ENCODE measurements at regions not wholly inside any gene's neighbourhood (a gene's known extent, or its start where the extent isn't known, plus 50 kb on each side); places are given as distances from the start of the nearest gene placed in this dataset.

DNA sequence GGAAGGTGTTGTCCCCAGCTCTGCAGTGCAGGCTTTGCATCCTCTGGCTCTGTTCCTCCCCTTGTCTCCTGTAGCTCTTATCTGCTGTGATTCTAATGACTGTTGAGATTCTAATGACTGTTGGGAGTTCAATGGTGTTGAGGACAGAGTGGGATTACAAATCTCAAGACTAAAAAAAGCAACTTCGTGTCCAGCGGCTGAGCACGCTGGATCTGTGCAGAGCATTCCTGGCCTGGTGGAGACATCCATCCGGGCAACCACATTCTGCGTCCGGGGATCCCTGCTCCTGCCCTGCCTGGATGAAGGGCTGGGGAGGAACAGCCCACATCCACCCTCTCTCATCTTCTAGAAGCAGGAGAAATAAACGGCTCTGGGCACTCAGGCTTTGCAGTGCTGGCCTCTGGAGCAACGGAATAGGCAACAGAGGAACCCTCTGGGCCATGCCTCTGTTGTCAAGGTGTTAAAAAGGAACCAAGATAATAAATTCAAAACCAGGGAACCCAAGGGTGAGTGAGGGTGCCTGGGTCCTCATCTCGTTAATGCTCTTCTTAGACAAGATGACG lies 106.7 kb upstream of the ASB18 start:
- Histone ChIP-seq H3K9ac (ENCODE audit: low read length in 3 of 3) (no peak overlapping the region), H3K4me1 (ENCODE audit: control insufficient read depth in 2 of 3, insufficient read depth in 2 of 3, low read depth in 1 of 3, low read length in 3 of 3) (no peaks in the 10 kb centered on the region), H3K9me3 (ENCODE audit: control insufficient read depth in 2 of 3, insufficient read depth in 1 of 3, low read length in 3 of 3) (no peaks in the 10 kb centered on the region), H3K27me3 (ENCODE audit: control insufficient read depth, insufficient read depth, low read length) (no peaks in the 10 kb centered on the region), H3K4me3 (ENCODE audit: low read length in 3 of 3) (no peak overlapping the region), H3K36me3 (ENCODE audit: control insufficient read depth in 2 of 3, insufficient read depth in 3 of 3, low read length in 3 of 3) (no peaks in the 10 kb centered on the region), H3K27ac (ENCODE audit: low read depth in 2 of 2, low read length in 2 of 2) (no peak overlapping the region)
- no peak for FAIRE-seq
- TF ChIP-seq, protein P1, sequence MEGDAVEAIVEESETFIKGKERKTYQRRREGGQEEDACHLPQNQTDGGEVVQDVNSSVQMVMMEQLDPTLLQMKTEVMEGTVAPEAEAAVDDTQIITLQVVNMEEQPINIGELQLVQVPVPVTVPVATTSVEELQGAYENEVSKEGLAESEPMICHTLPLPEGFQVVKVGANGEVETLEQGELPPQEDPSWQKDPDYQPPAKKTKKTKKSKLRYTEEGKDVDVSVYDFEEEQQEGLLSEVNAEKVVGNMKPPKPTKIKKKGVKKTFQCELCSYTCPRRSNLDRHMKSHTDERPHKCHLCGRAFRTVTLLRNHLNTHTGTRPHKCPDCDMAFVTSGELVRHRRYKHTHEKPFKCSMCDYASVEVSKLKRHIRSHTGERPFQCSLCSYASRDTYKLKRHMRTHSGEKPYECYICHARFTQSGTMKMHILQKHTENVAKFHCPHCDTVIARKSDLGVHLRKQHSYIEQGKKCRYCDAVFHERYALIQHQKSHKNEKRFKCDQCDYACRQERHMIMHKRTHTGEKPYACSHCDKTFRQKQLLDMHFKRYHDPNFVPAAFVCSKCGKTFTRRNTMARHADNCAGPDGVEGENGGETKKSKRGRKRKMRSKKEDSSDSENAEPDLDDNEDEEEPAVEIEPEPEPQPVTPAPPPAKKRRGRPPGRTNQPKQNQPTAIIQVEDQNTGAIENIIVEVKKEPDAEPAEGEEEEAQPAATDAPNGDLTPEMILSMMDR (IDR thresholded peaks at IDR 0.05; ENCODE audit: borderline replicate concordance, extremely low read depth, insufficient read depth) = no peak
- no peak for DNase-seq
- intact Hi-C loops (cut with DNase I) = no loop called here

DNA sequence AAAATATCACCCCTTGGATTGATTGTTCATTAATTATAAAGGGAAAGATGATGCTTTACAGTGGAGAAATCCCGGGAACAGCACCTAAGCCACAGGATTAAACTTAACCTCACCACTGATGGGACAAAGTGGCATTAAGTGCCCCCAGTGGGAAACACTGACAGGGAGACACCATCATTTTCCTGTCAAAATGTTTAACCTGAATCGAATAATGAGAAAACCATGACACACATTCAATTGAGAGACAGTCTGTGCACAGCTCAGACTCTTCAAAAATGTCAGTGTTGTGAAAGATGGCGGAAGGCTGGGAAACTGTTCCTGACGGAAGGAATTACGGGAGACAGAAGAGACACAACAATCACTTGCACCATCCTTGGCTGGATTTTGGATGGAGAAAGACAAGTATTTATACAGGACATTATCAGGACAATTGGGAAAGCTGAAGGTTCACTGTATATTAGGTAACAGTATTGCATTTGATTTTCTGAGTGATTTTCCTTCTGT lies 111.8 kb upstream of the ASB18 start:
- DNase-seq (no peak), FAIRE-seq (no peak)
- Histone ChIP-seq H3K36me3 (ENCODE audit: control insufficient read depth in 2 of 3, insufficient read depth in 3 of 3, low read length in 3 of 3) (no peaks in the 10 kb centered on the region), H3K9ac (ENCODE audit: low read length in 3 of 3) (no peak overlapping the region), H3K4me3 (ENCODE audit: low read length in 3 of 3) (no peak overlapping the region), H3K27me3 (ENCODE audit: control insufficient read depth, insufficient read depth, low read length) (no peaks in the 10 kb centered on the region), H3K9me3 (ENCODE audit: control insufficient read depth in 2 of 3, insufficient read depth in 1 of 3, low read length in 3 of 3) (no peaks in the 10 kb centered on the region), H3K4me1 (ENCODE audit: control insufficient read depth in 2 of 3, insufficient read depth in 2 of 3, low read depth in 1 of 3, low read length in 3 of 3) (no peaks in the 10 kb centered on the region), H3K27ac (ENCODE audit: low read depth in 2 of 2, low read length in 2 of 2) (no peak overlapping the region)
- TF ChIP-seq, protein P1 (IDR thresholded peaks at IDR 0.05; ENCODE audit: borderline replicate concordance, extremely low read depth, insufficient read depth) = no peak
- intact Hi-C loops (cut with DNase I) = no loop called here

DNA sequence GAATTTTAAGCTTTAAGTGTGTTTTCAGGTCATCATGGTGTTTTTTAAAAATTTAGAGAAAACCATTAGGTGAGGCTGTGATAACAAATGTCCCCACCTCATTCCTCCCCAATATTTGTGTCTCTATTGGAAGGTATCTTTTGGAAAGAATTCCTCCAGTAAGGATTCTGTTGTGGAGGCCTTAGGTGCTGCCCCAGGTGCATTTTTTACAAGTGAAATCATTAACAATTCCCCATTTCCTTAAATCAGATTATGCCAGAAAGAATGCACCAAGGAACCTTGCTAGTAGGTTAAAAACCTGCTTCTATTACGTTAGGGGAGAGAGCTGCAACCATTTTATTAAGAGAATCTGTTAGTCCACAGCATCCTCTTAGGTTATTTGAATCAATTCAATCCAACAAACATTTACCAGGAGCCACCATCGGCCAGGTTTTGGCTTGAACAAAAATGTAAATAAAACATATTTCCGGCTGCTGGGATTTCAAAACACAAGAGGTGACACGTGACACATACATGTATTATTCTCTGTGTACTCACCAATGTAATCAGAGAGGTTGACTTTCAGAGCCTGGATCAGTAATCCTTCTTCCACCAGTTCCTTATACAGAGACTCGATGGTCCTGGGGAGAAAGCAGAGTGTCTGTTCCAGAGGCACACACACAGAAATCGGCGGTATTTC lies 112.5 kb upstream of the ASB18 start:
- H3K27me3 ChIP-seq (ENCODE audit: control insufficient read depth, insufficient read depth, low read length) = no peaks in the 10 kb centered on the region
- TF ChIP-seq, protein P1 (IDR thresholded peaks at IDR 0.05; ENCODE audit: borderline replicate concordance, extremely low read depth, insufficient read depth) = no peak
- no peak for FAIRE-seq
- H3K9me3 ChIP-seq (ENCODE audit: control insufficient read depth in 2 of 3, insufficient read depth in 1 of 3, low read length in 3 of 3) = no peaks in the 10 kb centered on the region
- H3K9ac ChIP-seq (ENCODE audit: low read length in 3 of 3) = no peak overlapping the region
- no peak overlapping the region for H3K27ac ChIP-seq (ENCODE audit: low read depth in 2 of 2, low read length in 2 of 2)
- intact Hi-C loops (cut with DNase I) = no loop called here
- DNase-seq = no peak
- no peaks in the 10 kb centered on the region for H3K4me1 ChIP-seq (ENCODE audit: control insufficient read depth in 2 of 3, insufficient read depth in 2 of 3, low read depth in 1 of 3, low read length in 3 of 3)
- H3K4me3 ChIP-seq (ENCODE audit: low read length in 3 of 3) = no peak overlapping the region
- no peaks in the 10 kb centered on the region for H3K36me3 ChIP-seq (ENCODE audit: control insufficient read depth in 2 of 3, insufficient read depth in 3 of 3, low read length in 3 of 3)

Data from kidney (tissue), 13 donors.